ENCODE measurements at regions not wholly inside any gene's neighbourhood (a gene's known extent, or its start where the extent isn't known, plus 50 kb on each side); places are given as distances from the start of the nearest gene placed in this dataset.

GRCh38 chr10:8269976-8270375, 215.5 kb downstream of the GATA3 start:
- DNase-seq (no peak), FAIRE-seq (no peak)
- Histone ChIP-seq H3K4me1 (ENCODE audit: control insufficient read depth in 3 of 3, insufficient read depth in 2 of 3, low read depth in 1 of 3, low read length in 2 of 3) (no peaks in the 10 kb centered on the region), H3K9me3 (ENCODE audit: control insufficient read depth in 2 of 2, insufficient read depth in 1 of 2, low read depth in 1 of 2, low read length in 1 of 2) (no peaks in the 10 kb centered on the region), H3K27me3 (ENCODE audit: control insufficient read depth in 3 of 3, insufficient read depth in 3 of 3, low read length in 3 of 3) (peaks cover 0 to 2% (median 0%) of the 10 kb centered on the region in 3 donors), H3K27ac (ENCODE audit: low read depth in 1 of 3, low read length in 2 of 3) (no peak overlapping the region), H3K4me3 (ENCODE audit: low read depth in 1 of 3, low read length in 3 of 3) (no peak overlapping the region), H3K36me3 (ENCODE audit: control insufficient read depth in 3 of 3, insufficient read depth in 2 of 3, low read depth in 1 of 3, low read length in 3 of 3) (no peaks in the 10 kb centered on the region)
- 90 to 94% (median 92%) methylated on average over 5 of the region's 5 CpGs for WGBS, 3 donors

GRCh38 chr10:8272794-8273425, 218.4 kb downstream of the GATA3 start:
- no peaks in the 10 kb centered on the region for H3K4me1 ChIP-seq (ENCODE audit: control insufficient read depth in 3 of 3, insufficient read depth in 2 of 3, low read depth in 1 of 3, low read length in 2 of 3)
- no peaks in the 10 kb centered on the region for H3K9me3 ChIP-seq (ENCODE audit: control insufficient read depth in 2 of 2, insufficient read depth in 1 of 2, low read depth in 1 of 2, low read length in 1 of 2)
- no peaks in the 10 kb centered on the region for H3K36me3 ChIP-seq (ENCODE audit: control insufficient read depth in 3 of 3, insufficient read depth in 2 of 3, low read depth in 1 of 3, low read length in 3 of 3)
- FAIRE-seq (no peak), DNase-seq (no peak)
- no peak overlapping the region for H3K27ac ChIP-seq (ENCODE audit: low read depth in 1 of 3, low read length in 2 of 3)
- peaks cover 0 to 2% (median 0%) of the 10 kb centered on the region in 3 donors for H3K27me3 ChIP-seq (ENCODE audit: control insufficient read depth in 3 of 3, insufficient read depth in 3 of 3, low read length in 3 of 3)
- no peak overlapping the region for H3K4me3 ChIP-seq (ENCODE audit: low read depth in 1 of 3, low read length in 3 of 3)
- WGBS, 3 donors: 53 to 72% (median 56%) methylated on average over 10 of the region's 10 CpGs

- H3K27ac ChIP-seq (ENCODE audit: low read depth in 1 of 3, low read length in 2 of 3): no peak overlapping the region
- 26 to 60% (median 51%) methylated on average over 2 of the region's 2 CpGs for WGBS, 3 donors
- no peaks in the 10 kb centered on the region for H3K9me3 ChIP-seq (ENCODE audit: control insufficient read depth in 2 of 2, insufficient read depth in 1 of 2, low read depth in 1 of 2, low read length in 1 of 2)
- no peak overlapping the region for H3K4me3 ChIP-seq (ENCODE audit: low read depth in 1 of 3, low read length in 3 of 3)
- no peaks in the 10 kb centered on the region for H3K4me1 ChIP-seq (ENCODE audit: control insufficient read depth in 3 of 3, insufficient read depth in 2 of 3, low read depth in 1 of 3, low read length in 2 of 3)
- FAIRE-seq (no peak), DNase-seq (no peak)
- no peaks in the 10 kb centered on the region for H3K36me3 ChIP-seq (ENCODE audit: control insufficient read depth in 3 of 3, insufficient read depth in 2 of 3, low read depth in 1 of 3, low read length in 3 of 3)
- peaks cover 0 to 2% (median 0%) of the 10 kb centered on the region in 3 donors for H3K27me3 ChIP-seq (ENCODE audit: control insufficient read depth in 3 of 3, insufficient read depth in 3 of 3, low read length in 3 of 3)
These were observed 219.3 kb downstream of the GATA3 start for GRCh38 chr10:8273749-8274148.

- Histone ChIP-seq H3K36me3 (ENCODE audit: control insufficient read depth in 3 of 3, insufficient read depth in 2 of 3, low read depth in 1 of 3, low read length in 3 of 3) (no peaks in the 10 kb centered on the region), H3K9me3 (ENCODE audit: control insufficient read depth in 2 of 2, insufficient read depth in 1 of 2, low read depth in 1 of 2, low read length in 1 of 2) (no peaks in the 10 kb centered on the region), H3K4me3 (ENCODE audit: low read depth in 1 of 3, low read length in 3 of 3) (no peak overlapping the region), H3K4me1 (ENCODE audit: control insufficient read depth in 3 of 3, insufficient read depth in 2 of 3, low read depth in 1 of 3, low read length in 2 of 3) (no peaks in the 10 kb centered on the region), H3K27me3 (ENCODE audit: control insufficient read depth in 3 of 3, insufficient read depth in 3 of 3, low read length in 3 of 3) (peaks cover 0 to 2% (median 0%) of the 10 kb centered on the region in 3 donors), H3K27ac (ENCODE audit: low read depth in 1 of 3, low read length in 2 of 3) (no peak overlapping the region)
- FAIRE-seq: no peak
- WGBS, 3 donors: 49 to 71% (median 54%) methylated on average over 7 of the region's 7 CpGs
- DNase-seq: no peak
These were observed 221.4 kb downstream of the GATA3 start for GRCh38 chr10:8275911-8276310.

GRCh38 chr10:8278099-8278498, 223.6 kb downstream of the GATA3 start:
- Histone ChIP-seq H3K36me3 (ENCODE audit: control insufficient read depth in 3 of 3, insufficient read depth in 2 of 3, low read depth in 1 of 3, low read length in 3 of 3) (no peaks in the 10 kb centered on the region), H3K27ac (ENCODE audit: low read depth in 1 of 3, low read length in 2 of 3) (no peak overlapping the region), H3K9me3 (ENCODE audit: control insufficient read depth in 2 of 2, insufficient read depth in 1 of 2, low read depth in 1 of 2, low read length in 1 of 2) (no peaks in the 10 kb centered on the region), H3K4me1 (ENCODE audit: control insufficient read depth in 3 of 3, insufficient read depth in 2 of 3, low read depth in 1 of 3, low read length in 2 of 3) (no peaks in the 10 kb centered on the region), H3K4me3 (ENCODE audit: low read depth in 1 of 3, low read length in 3 of 3) (no peak overlapping the region), H3K27me3 (ENCODE audit: control insufficient read depth in 3 of 3, insufficient read depth in 3 of 3, low read length in 3 of 3) (no peaks in the 10 kb centered on the region)
- DNase-seq (no peak), FAIRE-seq (no peak)
- 72 to 78% (median 72%) methylated on average over 4 of the region's 4 CpGs for WGBS, 3 donors

GRCh38 chr10:8279598-8279997, 225.1 kb downstream of the GATA3 start:
- Histone ChIP-seq H3K27ac (ENCODE audit: low read depth in 1 of 3, low read length in 2 of 3) (no peak overlapping the region), H3K27me3 (ENCODE audit: control insufficient read depth in 3 of 3, insufficient read depth in 3 of 3, low read length in 3 of 3) (no peaks in the 10 kb centered on the region), H3K36me3 (ENCODE audit: control insufficient read depth in 3 of 3, insufficient read depth in 2 of 3, low read depth in 1 of 3, low read length in 3 of 3) (no peaks in the 10 kb centered on the region), H3K4me3 (ENCODE audit: low read depth in 1 of 3, low read length in 3 of 3) (no peak overlapping the region), H3K9me3 (ENCODE audit: control insufficient read depth in 2 of 2, insufficient read depth in 1 of 2, low read depth in 1 of 2, low read length in 1 of 2) (no peaks in the 10 kb centered on the region), H3K4me1 (ENCODE audit: control insufficient read depth in 3 of 3, insufficient read depth in 2 of 3, low read depth in 1 of 3, low read length in 2 of 3) (no peaks in the 10 kb centered on the region)
- FAIRE-seq: no peak
- DNase-seq: no peak
- 65 to 74% (median 68%) methylated on average over 2 of the region's 2 CpGs for WGBS, 3 donors

GRCh38 chr10:8280946-8281345, 226.5 kb downstream of the GATA3 start:
- no peak overlapping the region for H3K27ac ChIP-seq (ENCODE audit: low read depth in 1 of 3, low read length in 2 of 3)
- no peak for DNase-seq
- H3K27me3 ChIP-seq (ENCODE audit: control insufficient read depth in 3 of 3, insufficient read depth in 3 of 3, low read length in 3 of 3): no peaks in the 10 kb centered on the region
- H3K4me3 ChIP-seq (ENCODE audit: low read depth in 1 of 3, low read length in 3 of 3): no peak overlapping the region
- no peaks in the 10 kb centered on the region for H3K4me1 ChIP-seq (ENCODE audit: control insufficient read depth in 3 of 3, insufficient read depth in 2 of 3, low read depth in 1 of 3, low read length in 2 of 3)
- no peaks in the 10 kb centered on the region for H3K36me3 ChIP-seq (ENCODE audit: control insufficient read depth in 3 of 3, insufficient read depth in 2 of 3, low read depth in 1 of 3, low read length in 3 of 3)
- WGBS, 3 donors: 86 to 90% (median 87%) methylated on average over 7 of the region's 7 CpGs
- no peak for FAIRE-seq
- H3K9me3 ChIP-seq (ENCODE audit: control insufficient read depth in 2 of 2, insufficient read depth in 1 of 2, low read depth in 1 of 2, low read length in 1 of 2): no peaks in the 10 kb centered on the region

GRCh38 chr10:8282340-8282739, 227.9 kb downstream of the GATA3 start:
- WGBS, 3 donors: 58 to 68% (median 64%) methylated on average over 4 of the region's 4 CpGs
- Histone ChIP-seq H3K4me3 (ENCODE audit: low read depth in 1 of 3, low read length in 3 of 3) (no peak overlapping the region), H3K4me1 (ENCODE audit: control insufficient read depth in 3 of 3, insufficient read depth in 2 of 3, low read depth in 1 of 3, low read length in 2 of 3) (no peaks in the 10 kb centered on the region), H3K27me3 (ENCODE audit: control insufficient read depth in 3 of 3, insufficient read depth in 3 of 3, low read length in 3 of 3) (no peaks in the 10 kb centered on the region), H3K9me3 (ENCODE audit: control insufficient read depth in 2 of 2, insufficient read depth in 1 of 2, low read depth in 1 of 2, low read length in 1 of 2) (no peaks in the 10 kb centered on the region), H3K27ac (ENCODE audit: low read depth in 1 of 3, low read length in 2 of 3) (no peak overlapping the region), H3K36me3 (ENCODE audit: control insufficient read depth in 3 of 3, insufficient read depth in 2 of 3, low read depth in 1 of 3, low read length in 3 of 3) (no peaks in the 10 kb centered on the region)
- no peak for DNase-seq
- FAIRE-seq: no peak

Data from small intestine (tissue), 7 donors.